Keratinocyte (primary cell): ENCODE measurements at regions not wholly inside any gene's neighbourhood (a gene's known extent, or its start where the extent isn't known, plus 50 kb on each side); places are given as distances from the start of the nearest gene placed in this dataset.
"Not testable (repeated sequence)": the region's sequence is repeated elsewhere in the genome, so short reads cannot be mapped to it uniquely, and the experiment has no call there.

Experiments
- DNase-seq: peaks from one replicate; pipeline ENCODE4 v3.0.0-alpha.2; 2011; ENCODE audit warnings: low read depth, missing footprints, low spot score
- FAIRE-seq: peaks from 2 replicates; lab custom pipeline; 2011; peaks lifted over from hg19 to GRCh38; lab: Jason Lieb, UNC
- H2AFZ ChIP-seq: 2 replicates; pipeline ENCODE4 v1.6.0; 2012; ENCODE audit warnings: low read length, control low read depth, inconsistent platforms; ENCODE audit not compliant: control insufficient read depth
- H3K27ac ChIP-seq: 2 replicates; pipeline ENCODE4 v1.5.1; 2011; ENCODE audit warnings: low read length; ENCODE audit not compliant: control insufficient read depth, insufficient read depth
- H3K27me3 ChIP-seq: 3 replicates; pipeline ENCODE4 v1.6.0; 2011; ENCODE audit warnings: low read length; ENCODE audit not compliant: control insufficient read depth, insufficient read depth; ENCODE audit errors: extremely low read depth
- H3K36me3 ChIP-seq, 2 experiments: 2 replicates in 1 of 2; 3 replicates in 1 of 2; pipeline ENCODE4 v1.5.1; 2011; ENCODE audit warnings: low read length in 2 of 2, mild to moderate bottlenecking in 1 of 2; ENCODE audit not compliant: control insufficient read depth in 2 of 2, insufficient read depth in 2 of 2; ENCODE audit errors: extremely low read depth in 1 of 2
- H3K4me1 ChIP-seq: 3 replicates; pipeline ENCODE4 v1.5.1; 2011; ENCODE audit warnings: low read length; ENCODE audit not compliant: control insufficient read depth, insufficient read depth; ENCODE audit errors: extremely low read depth
- H3K4me2 ChIP-seq: 3 replicates; pipeline ENCODE4 v1.6.0; 2011; ENCODE audit warnings: low read depth, low read length; ENCODE audit not compliant: control insufficient read depth, insufficient read depth; ENCODE audit errors: extremely low read depth
- H3K4me3 ChIP-seq, 3 experiments: fragments of 200-600 bp in 1 of 3; sonication (generic) in 1 of 3; 2 replicates in 2 of 3; 3 replicates in 1 of 3; pipeline ENCODE4 v1.5.1; 2011 to 2016; ENCODE audit warnings: low read length in 3 of 3, mild to moderate bottlenecking in 3 of 3, control low read depth in 2 of 3, inconsistent platforms in 1 of 3, low read depth in 1 of 3, mixed read lengths in 1 of 3, mixed run types in 1 of 3, moderate library complexity in 1 of 3; ENCODE audit not compliant: control insufficient read depth in 2 of 3, insufficient read depth in 2 of 3; ENCODE audit errors: extremely low read depth in 1 of 3
- H3K79me2 ChIP-seq: 2 replicates; pipeline ENCODE4 v1.6.0; 2012; ENCODE audit warnings: low read length; ENCODE audit not compliant: control insufficient read depth, insufficient read depth
- H3K9ac ChIP-seq: 3 replicates; pipeline ENCODE4 v1.6.0; 2011; ENCODE audit warnings: low read length; ENCODE audit not compliant: control insufficient read depth, insufficient read depth; ENCODE audit errors: extremely low read depth
- H3K9me1 ChIP-seq: 3 replicates; pipeline ENCODE4 v1.6.0; 2011; ENCODE audit warnings: low read length; ENCODE audit not compliant: control insufficient read depth, insufficient read depth; ENCODE audit errors: extremely low read depth
- H3K9me3 ChIP-seq: 2 replicates; pipeline ENCODE4 v1.5.1; 2012; ENCODE audit warnings: low read depth, low read length; ENCODE audit not compliant: control insufficient read depth
- H4K20me1 ChIP-seq: 3 replicates; pipeline ENCODE4 v1.6.0; 2011; ENCODE audit warnings: low read length; ENCODE audit not compliant: control insufficient read depth, insufficient read depth; ENCODE audit errors: extremely low read depth
- EZH2 ChIP-seq: IDR thresholded peaks from one replicate; pipeline ENCODE4 v1.6.1; 2012; ENCODE audit warnings: inconsistent platforms, mild to moderate bottlenecking, low read length, moderate library complexity
- dilution Hi-C: fragments of 300-500 bp; cut with MboI; formaldehyde crosslinking; loops from one replicate; pipeline ENCODE4 v1.7.0; 2020; ENCODE audit warnings: low sequenced_read_pairs; ENCODE audit not compliant: extremely low pct_ligation_motif_present
- TF ChIP-seq, protein P1 (sequence below), 3 experiments: IDR thresholded peaks in 1 of 3; conservative IDR thresholded peaks in 1 of 3; optimal IDR thresholded peaks in 1 of 3; 2 replicates in 2 of 3; 3 replicates in 1 of 3; pipeline versions ENCODE3 to v1.5.1; 2011; ENCODE audit warnings: low read length in 3 of 3, mild to moderate bottlenecking in 3 of 3, moderate library complexity in 2 of 3, control low read depth in 1 of 3, inconsistent platforms in 1 of 3; ENCODE audit not compliant: insufficient read depth in 2 of 3; ENCODE audit errors: extremely low read depth in 1 of 3

DNA sequence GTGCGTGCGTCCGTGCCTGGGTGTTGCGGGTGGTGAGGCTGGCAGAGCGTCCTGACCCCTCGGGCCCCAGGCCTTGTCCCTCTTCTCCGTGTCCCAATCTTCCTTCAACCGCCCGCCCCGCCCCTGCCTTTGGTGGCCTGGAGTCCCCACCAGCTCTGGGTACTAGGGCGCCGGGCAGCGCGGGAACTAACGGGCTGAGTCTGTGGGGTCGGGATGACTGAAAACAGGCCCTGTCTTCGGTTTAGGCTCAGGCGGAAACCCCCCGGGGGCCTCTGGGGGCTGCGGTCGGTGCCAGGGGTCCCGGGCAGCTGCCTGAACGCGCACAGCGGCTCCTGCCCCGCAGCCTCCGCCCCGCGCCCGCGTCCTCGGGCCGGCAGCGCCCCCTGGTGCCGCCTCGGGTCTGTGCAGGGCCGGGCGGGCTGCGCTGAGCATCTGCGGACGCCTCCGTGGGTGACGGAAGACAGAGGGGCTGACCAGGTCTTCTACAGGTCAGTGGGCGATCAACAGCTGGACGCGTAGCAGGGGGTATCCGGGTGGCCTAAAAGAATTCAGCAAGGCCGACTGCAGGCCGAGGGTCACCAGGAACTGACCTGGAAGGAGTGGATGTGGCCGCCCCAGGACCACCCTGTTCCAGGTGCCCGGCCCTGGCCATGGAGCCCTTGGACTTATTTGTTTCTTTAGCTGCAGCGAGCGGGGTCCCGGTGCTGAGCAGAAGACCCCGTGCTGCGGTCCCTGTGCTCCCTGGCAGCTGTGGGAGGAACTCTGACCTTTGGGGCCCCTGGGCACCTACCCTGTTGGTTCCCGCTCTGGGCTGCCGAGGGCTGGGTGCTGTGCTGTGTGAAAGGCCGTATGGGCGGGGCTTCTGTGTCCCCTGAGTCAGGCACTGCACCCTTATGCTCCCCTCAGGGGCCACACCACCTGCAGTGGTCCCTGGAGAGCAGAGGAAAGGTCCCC lies 130.2 kb upstream of the LPCAT1 start:
- Histone ChIP-seq H3K27me3 (peaks cover 16% of the 10 kb centered on the region), H3K4me2 (peak overlapping the region; percentile 12)
- dilution Hi-C loops, H3K36me3 ChIP-seq, H3K79me2 ChIP-seq, H3K27ac ChIP-seq, H3K9me3 ChIP-seq, FAIRE-seq, H3K4me3 ChIP-seq, H2AFZ ChIP-seq, DNase-seq, H3K4me1 ChIP-seq, H3K9ac ChIP-seq, H4K20me1 ChIP-seq, H3K9me1 ChIP-seq: not testable (repeated sequence)
- TF ChIP-seq, protein P1, sequence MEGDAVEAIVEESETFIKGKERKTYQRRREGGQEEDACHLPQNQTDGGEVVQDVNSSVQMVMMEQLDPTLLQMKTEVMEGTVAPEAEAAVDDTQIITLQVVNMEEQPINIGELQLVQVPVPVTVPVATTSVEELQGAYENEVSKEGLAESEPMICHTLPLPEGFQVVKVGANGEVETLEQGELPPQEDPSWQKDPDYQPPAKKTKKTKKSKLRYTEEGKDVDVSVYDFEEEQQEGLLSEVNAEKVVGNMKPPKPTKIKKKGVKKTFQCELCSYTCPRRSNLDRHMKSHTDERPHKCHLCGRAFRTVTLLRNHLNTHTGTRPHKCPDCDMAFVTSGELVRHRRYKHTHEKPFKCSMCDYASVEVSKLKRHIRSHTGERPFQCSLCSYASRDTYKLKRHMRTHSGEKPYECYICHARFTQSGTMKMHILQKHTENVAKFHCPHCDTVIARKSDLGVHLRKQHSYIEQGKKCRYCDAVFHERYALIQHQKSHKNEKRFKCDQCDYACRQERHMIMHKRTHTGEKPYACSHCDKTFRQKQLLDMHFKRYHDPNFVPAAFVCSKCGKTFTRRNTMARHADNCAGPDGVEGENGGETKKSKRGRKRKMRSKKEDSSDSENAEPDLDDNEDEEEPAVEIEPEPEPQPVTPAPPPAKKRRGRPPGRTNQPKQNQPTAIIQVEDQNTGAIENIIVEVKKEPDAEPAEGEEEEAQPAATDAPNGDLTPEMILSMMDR (optimal IDR thresholded peaks at IDR 0.05 in 1 of 3, IDR thresholded peaks at IDR 0.05 in 1 of 3, conservative IDR thresholded peaks at IDR 0.05 in 1 of 3; ENCODE audit: extremely low read depth in 1 of 3, insufficient read depth in 2 of 3, low read length in 3 of 3): peak in 1 of 3 experiments; percentile 4

DNA sequence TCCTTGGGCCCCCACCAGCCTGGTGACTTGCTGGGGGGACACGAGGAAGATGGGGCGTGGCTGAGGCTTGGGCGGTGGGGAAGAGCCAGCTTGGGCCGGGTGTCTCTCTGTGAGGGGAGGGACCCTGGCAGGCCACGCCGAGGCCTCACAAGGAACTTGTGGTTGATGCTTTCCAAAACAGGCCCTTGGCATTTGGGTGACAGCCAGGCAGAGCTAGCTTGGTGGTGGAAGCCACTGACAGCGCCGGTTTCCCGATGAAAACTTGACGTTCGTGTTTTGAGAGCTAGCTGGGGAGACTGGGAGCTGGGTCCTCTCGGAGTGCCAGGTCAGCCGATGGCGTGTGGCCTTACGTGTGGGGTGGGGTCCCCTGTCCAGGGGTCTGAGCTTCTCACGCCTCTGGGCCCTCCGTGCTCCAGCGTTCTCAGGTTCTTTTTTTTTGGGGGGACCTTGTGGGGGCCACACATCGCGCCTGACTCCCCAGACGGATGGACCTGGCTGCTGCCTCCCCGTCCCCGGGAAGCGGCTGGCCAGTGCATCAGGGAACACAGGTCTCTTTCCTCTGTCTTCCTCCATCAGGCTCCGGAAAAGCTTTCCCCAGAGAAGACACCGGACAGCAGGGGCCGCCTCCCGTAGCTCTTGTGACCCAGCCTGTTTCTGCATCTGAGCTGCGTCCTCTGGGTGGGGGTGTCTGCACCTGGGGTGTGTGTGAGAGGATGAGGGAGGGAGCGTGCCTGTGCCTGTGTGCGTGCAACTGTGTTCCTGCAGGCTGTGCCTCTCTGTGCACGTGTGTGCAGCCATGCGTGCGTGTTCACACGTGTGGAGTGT lies 129.3 kb upstream of the LPCAT1 start:
- no peak for TF ChIP-seq EZH2
- TF ChIP-seq, protein P1 (optimal IDR thresholded peaks at IDR 0.05 in 1 of 3, IDR thresholded peaks at IDR 0.05 in 1 of 3, conservative IDR thresholded peaks at IDR 0.05 in 1 of 3; ENCODE audit: extremely low read depth in 1 of 3, insufficient read depth in 2 of 3, low read length in 3 of 3): no peak
- peak overlapping the region; percentile 12 for H3K4me2 ChIP-seq
- DNase-seq: no peak

More for the DNA sequence above, 129.3 kb upstream of the LPCAT1 start:
- Histone ChIP-seq H3K4me3 (no peak overlapping the region), H3K4me1 (no peaks in the 10 kb centered on the region), H3K79me2 (no peaks in the 10 kb centered on the region), H3K27me3 (peaks cover 16% of the 10 kb centered on the region), H4K20me1 (no peaks in the 10 kb centered on the region), H3K9ac (no peak overlapping the region), H3K9me3 (no peaks in the 10 kb centered on the region), H3K9me1 (no peaks in the 10 kb centered on the region), H2AFZ (no peak overlapping the region), H3K27ac (no peak overlapping the region), H3K36me3 (no peaks in the 10 kb centered on the region)
- dilution Hi-C loops: no loop called here
- no peak for FAIRE-seq
